ENCODE measurements at regions not wholly inside any gene's neighbourhood (a gene's known extent, or its start where the extent isn't known, plus 50 kb on each side); places are given as distances from the start of the nearest gene placed in this dataset.

- no peak overlapping the region for H3K18ac ChIP-seq (ENCODE audit: low read depth in 1 of 2, low read length in 2 of 2)
- H4K8ac ChIP-seq (ENCODE audit: low read length): no peak overlapping the region
- H2BK5ac ChIP-seq (ENCODE audit: low read depth, low read length, poor library complexity, severe bottlenecking): no peak overlapping the region
- no peak overlapping the region for H2AFZ ChIP-seq (ENCODE audit: low read depth, low read length)
- no peaks in the 10 kb centered on the region for H3K9me3 ChIP-seq (ENCODE audit: control insufficient read depth, low read length)
- H2BK120ac ChIP-seq (ENCODE audit: low read depth, low read length): no peak overlapping the region
- H4K91ac ChIP-seq (ENCODE audit: low read length): no peak overlapping the region
- H2BK12ac ChIP-seq (ENCODE audit: low read length in 2 of 2): peak overlapping the region in 1 of 2 experiments; percentile 59
- no peaks in the 10 kb centered on the region for H3K79me1 ChIP-seq (replicated peaks; ENCODE audit: low read length, poor library complexity, severe bottlenecking)
- DNase-seq: no peak
- H3K4ac ChIP-seq (ENCODE audit: low read depth in 1 of 2, low read length in 2 of 2): no peak overlapping the region
- peaks cover 10% of the 10 kb centered on the region for H3K4me1 ChIP-seq (ENCODE audit: control insufficient read depth, insufficient read depth, low read depth, low read length)
- 100% methylated on average over 3 of the region's 3 CpGs for WGBS
- H3K27ac ChIP-seq (ENCODE audit: low read length, poor library complexity, severe bottlenecking): no peak overlapping the region
- H2BK15ac ChIP-seq (ENCODE audit: low read depth, poor library complexity, severe bottlenecking): peak overlapping the region; percentile 73
- peak overlapping the region in 1 of 2 experiments; percentile 59 for H3K4me3 ChIP-seq (ENCODE audit: insufficient read depth in 1 of 2, low read depth in 1 of 2, low read length in 2 of 2)
- H3K9ac ChIP-seq (ENCODE audit: low read length): peak overlapping the region; percentile 70
- no peaks in the 10 kb centered on the region for H3K27me3 ChIP-seq (ENCODE audit: control insufficient read depth in 1 of 2, insufficient read depth in 1 of 2, low read length in 2 of 2)
- H2AK5ac ChIP-seq (ENCODE audit: low read length, severe bottlenecking): no peak overlapping the region
- no peak overlapping the region for H3K14ac ChIP-seq (ENCODE audit: low read length in 2 of 2)
- H3K23ac ChIP-seq (ENCODE audit: low read length in 2 of 2): no peak overlapping the region
- H3K4me2 ChIP-seq (ENCODE audit: low read length, poor library complexity, severe bottlenecking): no peak overlapping the region
- H3K36me3 ChIP-seq (ENCODE audit: control insufficient read depth in 1 of 2, insufficient read depth in 2 of 2, low read depth in 1 of 2, low read length in 2 of 2): no peaks in the 10 kb centered on the region
Measured at GRCh38 chr6:134521116-134521501, 203.2 kb upstream of the SGK1 start.

- no peak overlapping the region for H2AFZ ChIP-seq (ENCODE audit: low read depth, low read length)
- H4K91ac ChIP-seq (ENCODE audit: low read length): peak overlapping the region; percentile 67
- H2AK5ac ChIP-seq (ENCODE audit: low read length, severe bottlenecking): no peak overlapping the region
- H2BK15ac ChIP-seq (ENCODE audit: low read depth, poor library complexity, severe bottlenecking): peak overlapping the region; percentile 73
- H2BK5ac ChIP-seq (ENCODE audit: low read depth, low read length, poor library complexity, severe bottlenecking): no peak overlapping the region
- no peak overlapping the region for H3K14ac ChIP-seq (ENCODE audit: low read length in 2 of 2)
- H3K79me1 ChIP-seq (replicated peaks; ENCODE audit: low read length, poor library complexity, severe bottlenecking): no peaks in the 10 kb centered on the region
- H3K4me2 ChIP-seq (ENCODE audit: low read length, poor library complexity, severe bottlenecking): no peak overlapping the region
- H3K23ac ChIP-seq (ENCODE audit: low read length in 2 of 2): no peak overlapping the region
- peak overlapping the region in 1 of 2 experiments; percentile 59 for H3K4me3 ChIP-seq (ENCODE audit: insufficient read depth in 1 of 2, low read depth in 1 of 2, low read length in 2 of 2)
- no peak overlapping the region for H3K27ac ChIP-seq (ENCODE audit: low read length, poor library complexity, severe bottlenecking)
- no peaks in the 10 kb centered on the region for H3K36me3 ChIP-seq (ENCODE audit: control insufficient read depth in 1 of 2, insufficient read depth in 2 of 2, low read depth in 1 of 2, low read length in 2 of 2)
- H3K4ac ChIP-seq (ENCODE audit: low read depth in 1 of 2, low read length in 2 of 2): peak overlapping the region in 1 of 2 experiments; percentile 81
- H4K8ac ChIP-seq (ENCODE audit: low read length): peak overlapping the region; percentile 61
- 82% methylated on average over 11 of the region's 12 CpGs for WGBS
- H3K4me1 ChIP-seq (ENCODE audit: control insufficient read depth, insufficient read depth, low read depth, low read length): peaks cover 10% of the 10 kb centered on the region
- no peaks in the 10 kb centered on the region for H3K27me3 ChIP-seq (ENCODE audit: control insufficient read depth in 1 of 2, insufficient read depth in 1 of 2, low read length in 2 of 2)
- peak overlapping the region in 1 of 2 experiments; percentile 95 for H2BK12ac ChIP-seq (ENCODE audit: low read length in 2 of 2)
- DNase-seq: peak; percentile 59
- no peaks in the 10 kb centered on the region for H3K9me3 ChIP-seq (ENCODE audit: control insufficient read depth, low read length)
- peak overlapping the region in 1 of 2 experiments; percentile 74 for H3K18ac ChIP-seq (ENCODE audit: low read depth in 1 of 2, low read length in 2 of 2)
- H2BK120ac ChIP-seq (ENCODE audit: low read depth, low read length): peak overlapping the region; percentile 69
- peak overlapping the region; percentile 70 for H3K9ac ChIP-seq (ENCODE audit: low read length)
Measured at GRCh38 chr6:134520181-134521115, 202.5 kb upstream of the SGK1 start.

- no peak overlapping the region for H3K23ac ChIP-seq (ENCODE audit: low read length in 2 of 2)
- H4K8ac ChIP-seq (ENCODE audit: low read length): no peak overlapping the region
- no peak overlapping the region for H2BK15ac ChIP-seq (ENCODE audit: low read depth, poor library complexity, severe bottlenecking)
- H2AK5ac ChIP-seq (ENCODE audit: low read length, severe bottlenecking): no peak overlapping the region
- no peaks in the 10 kb centered on the region for H3K27me3 ChIP-seq (ENCODE audit: control insufficient read depth in 1 of 2, insufficient read depth in 1 of 2, low read length in 2 of 2)
- no peak overlapping the region for H3K4ac ChIP-seq (ENCODE audit: low read depth in 1 of 2, low read length in 2 of 2)
- no peak overlapping the region for H3K4me2 ChIP-seq (ENCODE audit: low read length, poor library complexity, severe bottlenecking)
- no peak overlapping the region for H3K14ac ChIP-seq (ENCODE audit: low read length in 2 of 2)
- no peak overlapping the region for H4K91ac ChIP-seq (ENCODE audit: low read length)
- peak; percentile 73 for DNase-seq
- no peaks in the 10 kb centered on the region for H3K79me1 ChIP-seq (replicated peaks; ENCODE audit: low read length, poor library complexity, severe bottlenecking)
- no peaks in the 10 kb centered on the region for H3K9me3 ChIP-seq (ENCODE audit: control insufficient read depth, low read length)
- no peak overlapping the region for H2BK12ac ChIP-seq (ENCODE audit: low read length in 2 of 2)
- no peak overlapping the region for H3K4me3 ChIP-seq (ENCODE audit: insufficient read depth in 1 of 2, low read depth in 1 of 2, low read length in 2 of 2)
- H2AFZ ChIP-seq (ENCODE audit: low read depth, low read length): no peak overlapping the region
- WGBS: 0% methylated on average over 4 of the region's 4 CpGs
- H3K18ac ChIP-seq (ENCODE audit: low read depth in 1 of 2, low read length in 2 of 2): no peak overlapping the region
- no peak overlapping the region for H3K27ac ChIP-seq (ENCODE audit: low read length, poor library complexity, severe bottlenecking)
- H3K36me3 ChIP-seq (ENCODE audit: control insufficient read depth in 1 of 2, insufficient read depth in 2 of 2, low read depth in 1 of 2, low read length in 2 of 2): no peaks in the 10 kb centered on the region
- H3K9ac ChIP-seq (ENCODE audit: low read length): no peak overlapping the region
- no peak overlapping the region for H2BK120ac ChIP-seq (ENCODE audit: low read depth, low read length)
- H3K4me1 ChIP-seq (ENCODE audit: control insufficient read depth, insufficient read depth, low read depth, low read length): peaks cover 10% of the 10 kb centered on the region
- no peak overlapping the region for H2BK5ac ChIP-seq (ENCODE audit: low read depth, low read length, poor library complexity, severe bottlenecking)
Measured at GRCh38 chr6:134519465-134519864, 201.6 kb upstream of the SGK1 start.

- 43% methylated on average over 3 of the region's 5 CpGs for WGBS
- peak overlapping the region; percentile 61 for H4K8ac ChIP-seq (ENCODE audit: low read length)
Measured at GRCh38 chr6:134517868-134518267, 200.0 kb upstream of the SGK1 start.

More at GRCh38 chr6:134517868-134518267, 200.0 kb upstream of the SGK1 start:
- Histone ChIP-seq H3K36me3 (ENCODE audit: control insufficient read depth in 1 of 2, insufficient read depth in 2 of 2, low read depth in 1 of 2, low read length in 2 of 2) (no peaks in the 10 kb centered on the region), H3K4me1 (ENCODE audit: control insufficient read depth, insufficient read depth, low read depth, low read length) (peaks cover 10% of the 10 kb centered on the region), H2AFZ (ENCODE audit: low read depth, low read length) (no peak overlapping the region), H3K4ac (ENCODE audit: low read depth in 1 of 2, low read length in 2 of 2) (peak overlapping the region in 1 of 2 experiments; percentile 65), H3K4me2 (ENCODE audit: low read length, poor library complexity, severe bottlenecking) (no peak overlapping the region), H3K14ac (ENCODE audit: low read length in 2 of 2) (no peak overlapping the region), H3K27ac (ENCODE audit: low read length, poor library complexity, severe bottlenecking) (peak overlapping the region; percentile 27), H2BK5ac (ENCODE audit: low read depth, low read length, poor library complexity, severe bottlenecking) (no peak overlapping the region), H2BK15ac (ENCODE audit: low read depth, poor library complexity, severe bottlenecking) (no peak overlapping the region), H2BK120ac (ENCODE audit: low read depth, low read length) (no peak overlapping the region), H3K27me3 (ENCODE audit: control insufficient read depth in 1 of 2, insufficient read depth in 1 of 2, low read length in 2 of 2) (no peaks in the 10 kb centered on the region), H2AK5ac (ENCODE audit: low read length, severe bottlenecking) (no peak overlapping the region), H4K91ac (ENCODE audit: low read length) (no peak overlapping the region), H3K9ac (ENCODE audit: low read length) (peak overlapping the region; percentile 77), H2BK12ac (ENCODE audit: low read length in 2 of 2) (peak overlapping the region in 1 of 2 experiments; percentile 65), H3K23ac (ENCODE audit: low read length in 2 of 2) (no peak overlapping the region), H3K79me1 (replicated peaks; ENCODE audit: low read length, poor library complexity, severe bottlenecking) (no peaks in the 10 kb centered on the region), H3K9me3 (ENCODE audit: control insufficient read depth, low read length) (no peaks in the 10 kb centered on the region), H3K4me3 (ENCODE audit: insufficient read depth in 1 of 2, low read depth in 1 of 2, low read length in 2 of 2) (peak overlapping the region in 1 of 2 experiments; percentile 63), H3K18ac (ENCODE audit: low read depth in 1 of 2, low read length in 2 of 2) (peak overlapping the region; percentile 71 to 91)
- no peak for DNase-seq

All from mesenchymal stem cell (in vitro differentiated cells and primary cell).